NB4 (cell line): ENCODE measurements at regions not wholly inside any gene's neighbourhood (a gene's known extent, or its start where the extent isn't known, plus 50 kb on each side); places are given as distances from the start of the nearest gene placed in this dataset.
A peak's percentile ranks its signal among the peaks of the same experiment; 100 is the strongest.

ENCODE experiments used
- CTCF ChIP-seq: IDR thresholded peaks from one replicate; pipeline ENCODE4 v1.5.1; 2012; ENCODE audit warnings: low read depth, low read length
- MAX ChIP-seq: IDR thresholded peaks from 2 replicates; pipeline ENCODE4 v1.6.1; 2011; ENCODE audit warnings: low read depth, low read length
- MYC ChIP-seq: IDR thresholded peaks from 2 replicates; pipeline ENCODE4 v1.6.1; 2011; ENCODE audit warnings: low read depth, low read length
- POLR2A ChIP-seq: IDR thresholded peaks from 2 replicates; pipeline ENCODE4 v1.6.1; 2011; ENCODE audit warnings: mild to moderate bottlenecking; ENCODE audit not compliant: insufficient read length; ENCODE audit errors: extremely low read depth

- TF ChIP-seq CTCF (peak; percentile 17), POLR2A (no peak), MAX (no peak), MYC (no peak)
Observed at GRCh38 chr18:27400001-27400400, 214.9 kb upstream of the CHST9 start.
